SK-N-SH treated with all-trans-retinoic acid at 6 μM for 48 hours (cell line): ENCODE measurements at regions not wholly inside any gene's neighbourhood (a gene's known extent, or its start where the extent isn't known, plus 50 kb on each side); places are given as distances from the start of the nearest gene placed in this dataset.

Source experiments
- ATAC-seq: fragments of 200-7000 bp; cut with Tn5 transposase; 3 replicates; pipeline ENCODE4 v1.9.1; 2020; ENCODE audit warnings: mild to moderate bottlenecking, moderate library complexity
- CREB5 ChIP-seq: fragments of 250-450 bp; sonication (Bioruptor Pico); IDR thresholded peaks from 2 replicates; pipeline ENCODE4 v1.5.1; 2020; ENCODE audit warnings: low read depth, mild to moderate bottlenecking, moderate library complexity
- CSDC2 ChIP-seq: fragments of 250-450 bp; sonication (Bioruptor Pico); IDR thresholded peaks from 2 replicates; pipeline ENCODE4 v1.5.0; 2020; ENCODE audit warnings: mild to moderate bottlenecking, moderate library complexity
- CSRNP3 ChIP-seq: fragments of 250-450 bp; sonication (Bioruptor Pico); IDR thresholded peaks from 2 replicates; pipeline ENCODE4 v1.5.1; 2021; ENCODE audit warnings: mild to moderate bottlenecking, moderate library complexity
- ESRRG ChIP-seq: fragments of 250-450 bp; sonication (Bioruptor Pico); IDR thresholded peaks from 2 replicates; pipeline ENCODE4 v1.6.1; 2021; ENCODE audit warnings: mild to moderate bottlenecking
- GLIS3 ChIP-seq: fragments of 250-450 bp; sonication (Bioruptor Pico); IDR thresholded peaks from 2 replicates; pipeline ENCODE4 v1.5.0; 2020; ENCODE audit warnings: mild to moderate bottlenecking, moderate library complexity
- ISL1 ChIP-seq: fragments of 250-450 bp; sonication (Bioruptor Pico); IDR thresholded peaks from 2 replicates; pipeline ENCODE4 v2.1.2; 2022; ENCODE audit warnings: mild to moderate bottlenecking, moderate library complexity
- OSR1 ChIP-seq: fragments of 250-450 bp; sonication (Bioruptor Pico); IDR thresholded peaks from 2 replicates; pipeline ENCODE4 v1.8.0; 2022; ENCODE audit warnings: moderate library complexity, mild to moderate bottlenecking, inconsistent platforms
- PATZ1 ChIP-seq: fragments of 250-450 bp; sonication (Bioruptor Pico); IDR thresholded peaks from 2 replicates; pipeline ENCODE4 v1.8.0; 2020; ENCODE audit warnings: mild to moderate bottlenecking, moderate library complexity, borderline replicate concordance
- POU6F1 ChIP-seq: fragments of 250-450 bp; sonication (Bioruptor Pico); IDR thresholded peaks from 2 replicates; pipeline ENCODE4 v1.8.0; 2021; ENCODE audit warnings: low read depth, mild to moderate bottlenecking, moderate library complexity, borderline replicate concordance
- PPARA ChIP-seq: fragments of 250-450 bp; sonication (Bioruptor Pico); IDR thresholded peaks from 2 replicates; pipeline ENCODE4 v1.5.0; 2020; ENCODE audit warnings: mild to moderate bottlenecking, borderline replicate concordance
- RARB ChIP-seq: fragments of 250-450 bp; sonication (Bioruptor Pico); IDR thresholded peaks from 2 replicates; pipeline ENCODE4 v1.8.0; 2021; ENCODE audit warnings: mild to moderate bottlenecking, moderate library complexity
- TCF4 ChIP-seq: fragments of 250-450 bp; sonication (Bioruptor Pico); IDR thresholded peaks from 2 replicates; pipeline ENCODE4 v1.8.0; 2021; ENCODE audit warnings: mild to moderate bottlenecking, moderate library complexity, borderline replicate concordance
- TOX ChIP-seq: fragments of 250-450 bp; sonication (Bioruptor Pico); IDR thresholded peaks from 2 replicates; pipeline ENCODE4 v1.8.0; 2021; ENCODE audit warnings: mild to moderate bottlenecking, moderate library complexity, borderline replicate concordance
- TSHZ2 ChIP-seq: fragments of 250-450 bp; sonication (Bioruptor Pico); IDR thresholded peaks from 2 replicates; pipeline ENCODE4 v1.5.0; 2020; ENCODE audit warnings: mild to moderate bottlenecking, moderate library complexity
- ZC3H10 ChIP-seq: fragments of 250-450 bp; sonication (Bioruptor Pico); IDR thresholded peaks from 2 replicates; pipeline ENCODE4 v1.5.1; 2021; ENCODE audit warnings: mild to moderate bottlenecking, moderate library complexity
- ZFP3 ChIP-seq: fragments of 250-450 bp; sonication (Bioruptor Pico); IDR thresholded peaks from 2 replicates; pipeline ENCODE4 v1.5.0; 2020; ENCODE audit warnings: mild to moderate bottlenecking, moderate library complexity
- ZFP30 ChIP-seq: fragments of 450-650 bp; formaldehyde crosslinking; IDR thresholded peaks from 2 replicates; pipeline ENCODE4 v1.5.0; 2022; ENCODE audit warnings: mild to moderate bottlenecking, moderate library complexity
- ZNF565 ChIP-seq: fragments of 450-650 bp; formaldehyde crosslinking; conservative IDR thresholded peaks from 2 replicates; pipeline ENCODE4 v1.5.0; 2020; ENCODE audit warnings: low read depth, mild to moderate bottlenecking, moderate library complexity
- ZNF70 ChIP-seq: fragments of 450-650 bp; formaldehyde crosslinking; IDR thresholded peaks from 2 replicates; pipeline ENCODE4 v1.5.0; 2020; ENCODE audit warnings: mild to moderate bottlenecking, moderate library complexity

GRCh38 chr2:8116661-8117060, 565.2 kb upstream of the ID2 start:
- TF ChIP-seq PPARA (CRISPR knock-in tag) (no peak), TCF4 (CRISPR knock-in tag) (no peak), RARB (CRISPR knock-in tag) (no peak), TSHZ2 (CRISPR knock-in tag) (no peak), POU6F1 (CRISPR knock-in tag) (no peak), ZC3H10 (no peak), TOX (CRISPR knock-in tag) (no peak), GLIS3 (no peak), CSRNP3 (CRISPR knock-in tag) (no peak), OSR1 (CRISPR knock-in tag) (no peak), PATZ1 (CRISPR knock-in tag) (no peak), ZNF70 (CRISPR knock-in tag) (no peak), ZNF565 (CRISPR knock-in tag) (no peak), ZFP3 (CRISPR knock-in tag) (no peak), ESRRG (CRISPR knock-in tag) (no peak), CSDC2 (CRISPR knock-in tag) (no peak)
- ATAC-seq = no peak

- TF ChIP-seq RARB (CRISPR knock-in tag) = no peak
- TF ChIP-seq ISL1 = no peak
- TF ChIP-seq ZFP30 (CRISPR knock-in tag) = no peak
- no peak for TF ChIP-seq OSR1 (CRISPR knock-in tag)
- no peak for TF ChIP-seq CSRNP3 (CRISPR knock-in tag)
- no peak for TF ChIP-seq PATZ1 (CRISPR knock-in tag)
- no peak for TF ChIP-seq POU6F1 (CRISPR knock-in tag)
- no peak for TF ChIP-seq ZFP3 (CRISPR knock-in tag)
- TF ChIP-seq PPARA (CRISPR knock-in tag) = no peak
- TF ChIP-seq CSDC2 (CRISPR knock-in tag) = no peak
- no peak for TF ChIP-seq CREB5 (CRISPR knock-in tag)
- no peak for TF ChIP-seq ESRRG (CRISPR knock-in tag)
- TF ChIP-seq ZNF565 (CRISPR knock-in tag) = no peak
- no peak for ATAC-seq
Observed at GRCh38 chr2:8118940-8119781, 562.7 kb upstream of the ID2 start.
